ENCODE measurements at regions not wholly inside any gene's neighbourhood (a gene's known extent, or its start where the extent isn't known, plus 50 kb on each side); places are given as distances from the start of the nearest gene placed in this dataset.

GRCh38 chr5:111589316-111589715 lies 77.0 kb upstream of the STARD4 start:
- no peak for TF ChIP-seq CTCF (IDR thresholded peaks at IDR 0.05; ENCODE audit: insufficient read depth, low read length, poor library complexity, severe bottlenecking)
- Histone ChIP-seq H3K27me3 (ENCODE audit: control insufficient read depth, insufficient read depth, low read length) (no peaks in the 10 kb centered on the region), H3K4me3 (ENCODE audit: low read depth, low read length) (no peak overlapping the region), H3K36me3 (ENCODE audit: control insufficient read depth, insufficient read depth, low read length) (no peaks in the 10 kb centered on the region)
- no peak for DNase-seq (ENCODE audit: low read depth)

- Histone ChIP-seq H3K4me3 (ENCODE audit: low read depth, low read length) (no peak overlapping the region), H3K36me3 (ENCODE audit: control insufficient read depth, insufficient read depth, low read length) (no peaks in the 10 kb centered on the region), H3K27me3 (ENCODE audit: control insufficient read depth, insufficient read depth, low read length) (no peaks in the 10 kb centered on the region)
- TF ChIP-seq CTCF (IDR thresholded peaks at IDR 0.05; ENCODE audit: insufficient read depth, low read length, poor library complexity, severe bottlenecking), result no peak
- no peak for DNase-seq (ENCODE audit: low read depth)
These were observed 75.4 kb upstream of the STARD4 start for GRCh38 chr5:111587728-111588127.

GRCh38 chr5:111585946-111586345 lies 73.6 kb upstream of the STARD4 start:
- Histone ChIP-seq H3K27me3 (ENCODE audit: control insufficient read depth, insufficient read depth, low read length) (no peaks in the 10 kb centered on the region), H3K4me3 (ENCODE audit: low read depth, low read length) (no peak overlapping the region), H3K36me3 (ENCODE audit: control insufficient read depth, insufficient read depth, low read length) (no peaks in the 10 kb centered on the region)
- no peak for DNase-seq (ENCODE audit: low read depth)
- no peak for TF ChIP-seq CTCF (IDR thresholded peaks at IDR 0.05; ENCODE audit: insufficient read depth, low read length, poor library complexity, severe bottlenecking)

GRCh38 chr5:111585291-111585690 lies 73.0 kb upstream of the STARD4 start:
- no peaks in the 10 kb centered on the region for H3K36me3 ChIP-seq (ENCODE audit: control insufficient read depth, insufficient read depth, low read length)
- no peak for TF ChIP-seq CTCF (IDR thresholded peaks at IDR 0.05; ENCODE audit: insufficient read depth, low read length, poor library complexity, severe bottlenecking)
- no peak for DNase-seq (ENCODE audit: low read depth)
- no peaks in the 10 kb centered on the region for H3K27me3 ChIP-seq (ENCODE audit: control insufficient read depth, insufficient read depth, low read length)
- no peak overlapping the region for H3K4me3 ChIP-seq (ENCODE audit: low read depth, low read length)

- DNase-seq (ENCODE audit: low read depth), result peak; percentile 65
- no peaks in the 10 kb centered on the region for H3K27me3 ChIP-seq (ENCODE audit: control insufficient read depth, insufficient read depth, low read length)
- H3K4me3 ChIP-seq (ENCODE audit: low read depth, low read length), result no peak overlapping the region
- TF ChIP-seq CTCF (IDR thresholded peaks at IDR 0.05; ENCODE audit: insufficient read depth, low read length, poor library complexity, severe bottlenecking), result no peak
- no peaks in the 10 kb centered on the region for H3K36me3 ChIP-seq (ENCODE audit: control insufficient read depth, insufficient read depth, low read length)
These were observed 72.3 kb upstream of the STARD4 start for GRCh38 chr5:111584651-111585050.

- Histone ChIP-seq H3K27me3 (ENCODE audit: control insufficient read depth, insufficient read depth, low read length) (no peaks in the 10 kb centered on the region), H3K36me3 (ENCODE audit: control insufficient read depth, insufficient read depth, low read length) (no peaks in the 10 kb centered on the region), H3K4me3 (ENCODE audit: low read depth, low read length) (no peak overlapping the region)
- TF ChIP-seq CTCF (IDR thresholded peaks at IDR 0.05; ENCODE audit: insufficient read depth, low read length, poor library complexity, severe bottlenecking), result no peak
- DNase-seq (ENCODE audit: low read depth), result no peak
These were observed 71.4 kb upstream of the STARD4 start for GRCh38 chr5:111583758-111584203.

All from kidney epithelial cell (primary cell).